ENCODE measurements at regions not wholly inside any gene's neighbourhood (a gene's known extent, or its start where the extent isn't known, plus 50 kb on each side); places are given as distances from the start of the nearest gene placed in this dataset.
"Not testable (repeated sequence)": the region's sequence is repeated elsewhere in the genome, so short reads cannot be mapped to it uniquely, and the experiment has no call there.

DNA sequence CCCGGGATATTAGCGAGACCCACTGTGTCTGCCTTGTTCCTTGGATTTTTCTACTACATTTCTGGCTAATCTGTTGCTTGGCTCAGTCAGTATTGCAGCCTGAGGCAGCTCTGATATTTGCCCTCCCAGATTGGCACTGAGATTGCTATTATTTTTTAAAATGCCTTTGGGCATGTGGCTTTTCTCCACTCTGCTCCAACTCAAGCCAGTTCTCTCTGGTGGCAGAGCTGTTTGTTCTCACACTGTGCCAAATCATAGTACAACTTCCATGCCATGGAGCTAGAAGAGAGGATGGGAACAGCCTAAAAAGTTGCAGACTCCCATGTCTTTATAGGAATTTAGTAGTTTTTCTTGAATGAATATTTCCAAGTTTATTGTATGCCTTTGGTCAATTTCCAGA is 155.9 kb upstream of the ATP10B start:
- Histone ChIP-seq H3K27ac (ENCODE audit: low read length) (no peak overlapping the region), H3K9me3 (replicated peaks; ENCODE audit: control insufficient read depth, low read depth, low read length) (no peaks in the 10 kb centered on the region), H3K4me3 (ENCODE audit: low read length) (no peak overlapping the region), H3K27me3 (ENCODE audit: control insufficient read depth, insufficient read depth, low read length) (no peaks in the 10 kb centered on the region), H3K36me3 (ENCODE audit: control insufficient read depth, insufficient read depth, low read length) (no peaks in the 10 kb centered on the region), H3K4me1 (ENCODE audit: control insufficient read depth, insufficient read depth, low read length) (no peaks in the 10 kb centered on the region)
- no peak for DNase-seq
- WGBS (ENCODE audit: insufficient coverage): 82% methylated on average over 2 of the region's 2 CpGs

DNA sequence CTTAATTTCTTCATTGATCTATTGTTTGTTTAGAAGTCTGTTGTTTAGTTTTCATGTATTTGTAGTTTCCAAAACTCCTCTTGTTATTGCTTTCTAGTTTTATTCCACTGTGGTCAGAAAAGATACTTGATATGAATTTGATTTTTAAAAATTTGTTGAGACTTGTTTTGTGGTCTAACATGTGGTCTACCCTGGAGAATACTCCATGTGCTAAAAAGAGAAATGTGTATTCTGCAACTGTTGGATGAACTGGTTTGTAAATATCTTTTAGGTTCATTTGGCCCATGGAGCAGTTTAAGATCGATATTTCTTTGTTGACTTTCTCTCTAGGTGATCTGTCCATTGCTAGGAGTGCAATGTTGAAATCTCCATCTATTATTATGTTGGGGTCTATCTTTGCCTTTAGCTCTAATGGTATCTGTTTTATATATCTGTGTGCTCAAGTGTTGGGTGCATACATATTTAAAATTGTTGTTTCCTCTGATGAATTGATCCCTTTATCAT is 150.6 kb upstream of the ATP10B start:
- Histone ChIP-seq H3K4me1 (ENCODE audit: control insufficient read depth, insufficient read depth, low read length) (no peaks in the 10 kb centered on the region), H3K9me3 (replicated peaks; ENCODE audit: control insufficient read depth, low read depth, low read length) (no peaks in the 10 kb centered on the region), H3K4me3 (ENCODE audit: low read length) (no peak overlapping the region), H3K27me3 (ENCODE audit: control insufficient read depth, insufficient read depth, low read length) (no peaks in the 10 kb centered on the region), H3K27ac (ENCODE audit: low read length) (no peak overlapping the region), H3K36me3 (ENCODE audit: control insufficient read depth, insufficient read depth, low read length) (no peaks in the 10 kb centered on the region)
- no CpG with 5 or more reads among the region's 1 CpG for WGBS (ENCODE audit: insufficient coverage)
- no peak for DNase-seq

DNA sequence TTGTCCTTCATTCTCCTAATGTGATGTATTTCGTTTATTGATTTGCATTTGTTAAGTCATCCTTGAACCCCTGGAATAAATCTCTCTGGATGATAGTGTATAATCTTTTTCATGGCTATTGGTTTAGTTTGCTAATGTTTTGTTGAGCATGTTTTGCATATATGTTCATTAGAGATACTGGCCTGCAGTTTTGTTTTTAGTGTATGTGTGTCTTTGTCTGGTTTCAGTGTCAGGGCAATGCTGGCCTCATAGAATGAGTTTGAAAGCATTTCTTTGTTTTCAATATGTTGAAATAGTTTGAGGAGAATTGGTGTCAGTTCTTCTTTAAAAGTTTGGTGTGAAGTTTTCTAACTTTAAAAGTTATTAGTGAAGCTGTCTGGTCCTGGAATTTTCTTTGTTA is 149.6 kb upstream of the ATP10B start:
- no peak overlapping the region for H3K4me3 ChIP-seq (ENCODE audit: low read length)
- H3K4me1 ChIP-seq (ENCODE audit: control insufficient read depth, insufficient read depth, low read length): no peaks in the 10 kb centered on the region
- no peaks in the 10 kb centered on the region for H3K9me3 ChIP-seq (replicated peaks; ENCODE audit: control insufficient read depth, low read depth, low read length)
- H3K27me3 ChIP-seq (ENCODE audit: control insufficient read depth, insufficient read depth, low read length): no peaks in the 10 kb centered on the region
- H3K36me3 ChIP-seq (ENCODE audit: control insufficient read depth, insufficient read depth, low read length): no peaks in the 10 kb centered on the region
- no peak for DNase-seq
- no CpG with 5 or more reads among the region's 1 CpG for WGBS (ENCODE audit: insufficient coverage)
- H3K27ac ChIP-seq (ENCODE audit: low read length): no peak overlapping the region

DNA sequence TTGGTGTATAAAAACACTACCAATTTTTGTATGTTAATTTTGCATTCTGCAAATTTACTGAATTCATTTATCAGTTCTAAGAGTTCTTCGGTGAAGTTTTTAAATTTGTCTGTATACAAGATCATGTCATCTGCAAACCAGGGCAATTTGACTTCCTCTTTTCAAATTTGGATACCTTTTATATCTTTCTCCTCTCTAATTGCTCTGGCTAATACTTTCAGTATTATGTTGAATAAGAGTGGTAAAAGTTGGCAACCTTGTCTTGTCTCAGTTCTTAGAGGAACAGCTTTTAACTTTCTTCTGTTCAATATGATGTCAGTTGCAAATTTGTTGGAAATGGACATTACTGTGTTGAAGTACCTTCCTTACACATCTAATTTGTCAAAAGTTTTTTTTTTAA is 149.1 kb upstream of the ATP10B start:
- not testable (repeated sequence) for H3K4me1 ChIP-seq (ENCODE audit: control insufficient read depth, insufficient read depth, low read length); DNase-seq; H3K9me3 ChIP-seq (replicated peaks; ENCODE audit: control insufficient read depth, low read depth, low read length); H3K27ac ChIP-seq (ENCODE audit: low read length); H3K4me3 ChIP-seq (ENCODE audit: low read length); H3K36me3 ChIP-seq (ENCODE audit: control insufficient read depth, insufficient read depth, low read length); H3K27me3 ChIP-seq (ENCODE audit: control insufficient read depth, insufficient read depth, low read length)
- no CpG with 5 or more reads among the region's 1 CpG for WGBS (ENCODE audit: insufficient coverage)

DNA sequence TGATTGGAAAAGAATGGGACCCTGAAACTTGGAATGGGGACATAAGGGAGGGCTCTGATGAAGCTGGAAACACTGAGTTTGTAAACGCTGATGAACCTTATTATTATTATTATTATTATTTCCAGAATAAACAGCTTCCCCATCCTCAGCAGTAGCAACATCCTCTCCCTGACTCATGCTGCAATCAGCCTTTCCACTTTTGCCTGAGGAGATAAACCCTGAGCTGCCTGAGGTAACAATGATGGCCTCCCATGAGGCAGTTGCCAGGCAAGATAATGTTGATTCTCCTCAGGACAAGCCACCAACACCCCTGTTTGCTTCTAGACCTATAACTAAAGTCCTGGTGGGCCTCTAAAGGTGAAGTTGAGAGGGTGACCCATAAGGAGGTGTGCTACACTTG is 139.2 kb upstream of the ATP10B start:
- Histone ChIP-seq H3K4me1 (ENCODE audit: control insufficient read depth, insufficient read depth, low read length) (no peaks in the 10 kb centered on the region), H3K4me3 (ENCODE audit: low read length) (no peak overlapping the region), H3K27ac (ENCODE audit: low read length) (no peak overlapping the region), H3K36me3 (ENCODE audit: control insufficient read depth, insufficient read depth, low read length) (no peaks in the 10 kb centered on the region), H3K9me3 (replicated peaks; ENCODE audit: control insufficient read depth, low read depth, low read length) (peaks cover 4% of the 10 kb centered on the region), H3K27me3 (ENCODE audit: control insufficient read depth, insufficient read depth, low read length) (no peaks in the 10 kb centered on the region)
- DNase-seq: no peak
- no CpG with 5 or more reads among the region's 1 CpG for WGBS (ENCODE audit: insufficient coverage)

DNA sequence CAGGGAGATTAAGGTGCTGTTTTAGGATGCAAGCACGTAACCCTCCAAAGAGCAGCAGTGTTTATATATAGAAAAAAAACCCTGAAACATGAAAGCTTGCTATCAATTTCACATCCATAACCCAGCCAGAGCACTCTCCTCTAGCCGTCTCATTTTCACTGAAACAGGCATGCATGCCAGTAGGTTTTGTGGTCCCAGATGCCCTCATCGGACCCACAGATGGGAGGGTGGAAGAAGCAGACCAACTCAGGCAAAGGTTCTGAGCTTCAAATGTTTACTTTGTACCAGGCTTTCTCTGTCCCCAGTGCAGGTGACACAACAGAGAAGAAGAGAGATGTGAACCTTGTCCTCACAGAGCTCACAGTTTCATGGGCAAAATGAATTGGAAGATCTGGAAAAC is 127.4 kb upstream of the ATP10B start:
- Histone ChIP-seq H3K27ac (ENCODE audit: low read length) (no peak overlapping the region), H3K4me1 (ENCODE audit: control insufficient read depth, insufficient read depth, low read length) (no peaks in the 10 kb centered on the region), H3K4me3 (ENCODE audit: low read length) (no peak overlapping the region), H3K9me3 (replicated peaks; ENCODE audit: control insufficient read depth, low read depth, low read length) (no peaks in the 10 kb centered on the region), H3K27me3 (ENCODE audit: control insufficient read depth, insufficient read depth, low read length) (no peaks in the 10 kb centered on the region), H3K36me3 (ENCODE audit: control insufficient read depth, insufficient read depth, low read length) (no peaks in the 10 kb centered on the region)
- DNase-seq: no peak
- no CpG with 5 or more reads among the region's 3 CpGs for whole genome bisulfite sequencing (ENCODE audit: insufficient coverage)

DNA sequence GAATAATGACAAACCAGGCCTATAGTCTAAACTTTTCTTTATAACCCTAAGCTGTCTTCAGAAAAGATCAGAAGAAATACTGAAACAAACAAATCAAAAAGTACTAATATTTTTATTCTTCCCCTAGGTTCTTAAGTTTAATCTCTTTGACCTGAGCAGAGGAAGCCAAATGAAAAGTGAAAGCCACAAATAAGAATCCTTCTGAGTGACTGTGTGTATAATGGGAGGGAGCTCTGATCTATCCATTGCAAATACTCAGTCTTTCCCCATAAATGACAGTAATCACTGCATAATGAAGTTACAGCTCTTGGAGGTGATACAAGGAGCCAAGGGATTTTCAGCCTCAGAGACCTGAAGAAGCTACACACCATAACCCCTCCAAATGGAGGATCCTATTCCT is 126.9 kb upstream of the ATP10B start:
- H3K36me3 ChIP-seq (ENCODE audit: control insufficient read depth, insufficient read depth, low read length): no peaks in the 10 kb centered on the region
- H3K4me1 ChIP-seq (ENCODE audit: control insufficient read depth, insufficient read depth, low read length): no peaks in the 10 kb centered on the region

DNA sequence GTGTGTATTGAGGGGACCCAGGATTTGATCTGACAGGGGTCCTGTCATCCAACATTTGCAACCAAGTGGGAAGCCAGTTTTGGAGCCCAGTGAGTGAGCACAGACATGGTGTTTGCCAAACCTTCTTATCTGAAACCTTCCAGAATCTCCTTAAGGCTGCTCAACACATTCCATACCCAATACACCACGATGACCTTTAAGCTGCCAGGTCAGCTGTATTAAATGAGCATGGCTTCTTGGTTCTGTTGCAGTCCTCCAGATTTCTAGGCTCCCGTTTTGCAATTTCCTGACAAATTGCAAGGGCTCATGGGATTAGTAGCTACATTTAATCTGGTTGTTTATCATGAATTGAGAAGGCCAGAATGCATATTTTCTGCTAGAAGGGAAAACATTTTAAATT is 124.2 kb upstream of the ATP10B start:
- WGBS (ENCODE audit: insufficient coverage): 60% methylated on average over 2 of the region's 2 CpGs
- no peaks in the 10 kb centered on the region for H3K36me3 ChIP-seq (ENCODE audit: control insufficient read depth, insufficient read depth, low read length)
- no peak overlapping the region for H3K27ac ChIP-seq (ENCODE audit: low read length)
- no peak for DNase-seq
- H3K4me1 ChIP-seq (ENCODE audit: control insufficient read depth, insufficient read depth, low read length): no peaks in the 10 kb centered on the region
- no peak overlapping the region for H3K4me3 ChIP-seq (ENCODE audit: low read length)
- no peaks in the 10 kb centered on the region for H3K27me3 ChIP-seq (ENCODE audit: control insufficient read depth, insufficient read depth, low read length)
- no peaks in the 10 kb centered on the region for H3K9me3 ChIP-seq (replicated peaks; ENCODE audit: control insufficient read depth, low read depth, low read length)

More for the DNA sequence above, 126.9 kb upstream of the ATP10B start:
- DNase-seq: no peak
- Histone ChIP-seq H3K27ac (ENCODE audit: low read length) (no peak overlapping the region), H3K27me3 (ENCODE audit: control insufficient read depth, insufficient read depth, low read length) (no peaks in the 10 kb centered on the region), H3K9me3 (replicated peaks; ENCODE audit: control insufficient read depth, low read depth, low read length) (no peaks in the 10 kb centered on the region), H3K4me3 (ENCODE audit: low read length) (no peak overlapping the region)

DNA sequence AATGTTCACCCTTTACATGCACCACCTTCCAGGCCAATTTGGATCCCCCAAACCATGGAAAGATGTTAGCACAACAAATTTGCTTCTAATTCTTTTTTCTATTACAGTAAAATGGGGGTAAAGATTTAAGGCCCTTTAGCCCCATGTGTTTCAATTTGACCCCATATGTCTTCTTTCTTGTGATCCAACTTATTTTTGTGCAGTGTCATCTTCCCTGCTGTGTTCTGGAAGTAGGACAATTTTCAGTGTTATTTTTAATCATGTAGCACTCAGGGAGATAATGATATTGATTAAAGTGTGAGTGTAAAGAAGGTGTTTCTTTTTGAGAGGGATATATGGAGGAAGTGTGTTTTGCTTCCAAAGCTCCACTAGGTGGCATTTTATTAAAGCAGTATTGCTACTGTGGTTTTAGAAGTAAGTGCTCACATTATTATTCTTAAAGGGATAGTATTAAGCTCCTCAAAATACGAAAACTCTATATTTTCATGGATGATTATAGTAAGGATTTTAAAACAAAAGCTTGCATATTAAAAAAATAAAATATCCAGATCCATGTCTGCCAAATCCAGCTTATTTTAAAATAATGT is 118.7 kb upstream of the ATP10B start:
- DNase-seq: no peak
- no peaks in the 10 kb centered on the region for H3K27me3 ChIP-seq (ENCODE audit: control insufficient read depth, insufficient read depth, low read length)
- no CpG with 5 or more reads among the region's 1 CpG for WGBS (ENCODE audit: insufficient coverage)
- H3K9me3 ChIP-seq (replicated peaks; ENCODE audit: control insufficient read depth, low read depth, low read length): no peaks in the 10 kb centered on the region
- H3K4me3 ChIP-seq (ENCODE audit: low read length): no peak overlapping the region
- no peaks in the 10 kb centered on the region for H3K36me3 ChIP-seq (ENCODE audit: control insufficient read depth, insufficient read depth, low read length)
- no peaks in the 10 kb centered on the region for H3K4me1 ChIP-seq (ENCODE audit: control insufficient read depth, insufficient read depth, low read length)
- no peak overlapping the region for H3K27ac ChIP-seq (ENCODE audit: low read length)

DNA sequence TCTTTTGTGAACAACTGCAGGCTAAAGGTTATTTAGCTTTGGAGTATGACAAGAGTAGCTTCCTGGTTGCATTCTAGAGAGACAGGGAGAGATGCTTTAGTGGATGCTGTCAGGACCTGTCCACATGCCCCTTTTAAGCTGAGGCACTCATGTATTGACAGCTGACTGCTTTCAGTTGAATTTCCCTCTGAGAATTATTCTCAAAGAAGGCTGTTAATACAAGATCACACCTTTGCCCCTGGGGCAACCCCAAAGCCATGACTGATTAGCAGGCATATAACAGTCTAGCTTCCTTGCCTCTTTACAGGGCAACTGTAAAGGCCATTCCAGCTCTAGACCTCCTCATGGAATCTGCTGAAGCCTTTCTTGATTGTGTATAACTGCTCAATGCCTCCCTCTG is 117.6 kb upstream of the ATP10B start:
- no peak for DNase-seq
- H3K36me3 ChIP-seq (ENCODE audit: control insufficient read depth, insufficient read depth, low read length): no peaks in the 10 kb centered on the region
- no peaks in the 10 kb centered on the region for H3K4me1 ChIP-seq (ENCODE audit: control insufficient read depth, insufficient read depth, low read length)
- no peak overlapping the region for H3K27ac ChIP-seq (ENCODE audit: low read length)
- H3K9me3 ChIP-seq (replicated peaks; ENCODE audit: control insufficient read depth, low read depth, low read length): no peaks in the 10 kb centered on the region
- H3K27me3 ChIP-seq (ENCODE audit: control insufficient read depth, insufficient read depth, low read length): no peaks in the 10 kb centered on the region
- no peak overlapping the region for H3K4me3 ChIP-seq (ENCODE audit: low read length)

DNA sequence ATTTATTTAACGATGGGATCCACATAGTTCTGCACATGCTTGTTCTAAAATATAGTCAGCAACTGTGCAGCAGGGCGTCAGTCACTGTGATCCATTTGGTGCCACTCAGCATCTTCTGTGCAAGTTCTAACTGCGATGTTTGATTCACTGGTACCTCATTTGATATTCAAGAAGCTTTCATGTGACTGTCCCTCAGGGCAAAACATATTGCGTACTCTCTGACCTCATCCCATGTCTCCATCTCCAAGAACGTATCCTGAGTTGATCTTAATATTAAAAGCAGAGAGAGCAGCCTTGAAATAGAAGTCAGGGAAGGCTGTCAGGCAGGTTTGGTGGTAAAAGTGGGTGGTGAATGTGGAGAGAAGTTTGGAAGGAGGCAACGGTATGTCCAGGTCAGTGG is 116.5 kb upstream of the ATP10B start:
- DNase-seq: no peak
- Histone ChIP-seq H3K36me3 (ENCODE audit: control insufficient read depth, insufficient read depth, low read length) (no peaks in the 10 kb centered on the region), H3K4me3 (ENCODE audit: low read length) (no peak overlapping the region), H3K4me1 (ENCODE audit: control insufficient read depth, insufficient read depth, low read length) (no peaks in the 10 kb centered on the region), H3K27me3 (ENCODE audit: control insufficient read depth, insufficient read depth, low read length) (no peaks in the 10 kb centered on the region), H3K27ac (ENCODE audit: low read length) (no peak overlapping the region), H3K9me3 (replicated peaks; ENCODE audit: control insufficient read depth, low read depth, low read length) (no peaks in the 10 kb centered on the region)
- WGBS (ENCODE audit: insufficient coverage): 90% methylated on average over 4 of the region's 6 CpGs
